HG02763 (cell line): ENCODE measurements at regions not wholly inside any gene's neighbourhood (a gene's known extent, or its start where the extent isn't known, plus 50 kb on each side); places are given as distances from the start of the nearest gene placed in this dataset.

Experiments used
- ATAC-seq: cut with Tn5 transposase; IDR thresholded peaks from one replicate; pipeline ENCODE4 v1.9.1; 2021; ENCODE audit warnings: mild to moderate bottlenecking, moderate library complexity; ENCODE audit not compliant: unreplicated experiment

GRCh38 chr10:3631701-3632330, 153.2 kb downstream of the KLF6 start:
- no peak for ATAC-seq

GRCh38 chr10:3631291-3631690, 153.7 kb downstream of the KLF6 start:
- no peak for ATAC-seq

- peak; percentile 66 for ATAC-seq
Observed at GRCh38 chr10:3625959-3626751, 158.9 kb downstream of the KLF6 start.

- ATAC-seq = no peak
Observed at GRCh38 chr10:3624367-3624766, 160.6 kb downstream of the KLF6 start.

- ATAC-seq = peak; percentile 51
Observed at GRCh38 chr10:3623746-3624145, 161.3 kb downstream of the KLF6 start.

- ATAC-seq = no peak
Observed at GRCh38 chr10:3622845-3623621, 162.0 kb downstream of the KLF6 start.

GRCh38 chr10:3622427-3622826, 162.6 kb downstream of the KLF6 start:
- ATAC-seq = no peak

- no peak for ATAC-seq
Observed at GRCh38 chr10:3620818-3621217, 164.2 kb downstream of the KLF6 start.

- no peak for ATAC-seq
Observed at GRCh38 chr10:3619241-3619640, 165.8 kb downstream of the KLF6 start.

GRCh38 chr10:3616880-3617279, 168.1 kb downstream of the KLF6 start:
- ATAC-seq = no peak

GRCh38 chr10:3613318-3613717, 171.7 kb downstream of the KLF6 start:
- ATAC-seq = no peak

GRCh38 chr10:3612183-3613001, 172.6 kb downstream of the KLF6 start:
- no peak for ATAC-seq

GRCh38 chr10:3606309-3606708, 178.7 kb downstream of the KLF6 start:
- ATAC-seq = no peak

- ATAC-seq = no peak
Observed at GRCh38 chr10:3605882-3606281, 179.1 kb downstream of the KLF6 start.

GRCh38 chr10:3595736-3596135, 189.3 kb downstream of the KLF6 start:
- ATAC-seq = no peak

- ATAC-seq = no peak
Observed at GRCh38 chr10:3593611-3594010, 191.4 kb downstream of the KLF6 start.

GRCh38 chr10:3592424-3592823, 192.6 kb downstream of the KLF6 start:
- ATAC-seq = no peak

GRCh38 chr10:3588816-3589215, 196.2 kb downstream of the KLF6 start:
- ATAC-seq = no peak

GRCh38 chr10:3588346-3588745, 196.7 kb downstream of the KLF6 start:
- no peak for ATAC-seq

- no peak for ATAC-seq
Observed at GRCh38 chr10:3584926-3585784, 199.9 kb downstream of the KLF6 start.
